ENCODE measurements at regions not wholly inside any gene's neighbourhood (a gene's known extent, or its start where the extent isn't known, plus 50 kb on each side); places are given as distances from the start of the nearest gene placed in this dataset.

- TF ChIP-seq CHD7 (IDR thresholded peaks at IDR 0.05; ENCODE audit: insufficient replicate concordance, low read length) (no peak), NANOG (IDR thresholded peaks at IDR 0.05; ENCODE audit: insufficient read depth, low read depth, low read length, poor library complexity, severe bottlenecking) (no peak), CHD2 (IDR thresholded peaks at IDR 0.05; ENCODE audit: low read length) (no peak)
Observed at GRCh38 chr2:16325976-16326510, 339.6 kb downstream of the CYRIA start (continued).

All from H1 (cell line).